Left ventricle myocardium superior (tissue), 1 donor: ENCODE measurements at regions not wholly inside any gene's neighbourhood (a gene's known extent, or its start where the extent isn't known, plus 50 kb on each side); places are given as distances from the start of the nearest gene placed in this dataset.
"Not testable (repeated sequence)": the region's sequence is repeated elsewhere in the genome, so short reads cannot be mapped to it uniquely, and the experiment has no call there.

Experiments
- ATAC-seq: fragments of 200-7000 bp; cut with Tn5 transposase; one replicate; pipeline ENCODE4 v1.9.1; 2020; ENCODE audit warnings: mild to moderate bottlenecking, moderate library complexity
- DNase-seq: peaks from one replicate; pipeline ENCODE4 v3.0.0-alpha.2; 2020
- intact Hi-C: fragments of 100-400 bp; cut with micrococcal nuclease; formaldehyde crosslinking; loops from one replicate; pipeline ENCODE4 v1.11.0; 2022
- donor health status: DM: no; HTN: yes; CAD: no; lungs with severe emphysema.

DNA sequence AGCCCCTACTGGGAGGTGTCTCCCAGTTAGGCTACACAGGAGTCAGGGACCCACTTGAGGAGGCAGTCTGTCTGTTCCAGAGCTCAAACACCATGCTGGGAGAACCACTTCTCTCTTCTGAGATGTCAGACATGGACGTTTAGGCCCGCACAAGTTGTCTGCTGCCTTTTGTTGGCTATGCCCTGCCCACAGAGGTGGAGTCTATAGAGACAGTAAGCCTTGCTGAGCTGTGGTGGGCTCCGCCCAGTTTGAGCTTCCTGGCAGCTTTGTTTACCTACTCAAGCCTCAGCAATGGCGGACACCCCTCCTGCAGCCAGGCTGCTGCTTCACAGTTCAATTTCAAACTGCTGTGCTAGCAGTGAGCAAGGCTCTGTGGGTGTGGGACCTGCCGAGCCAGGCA is 88.6 kb upstream of the HAND2 start:
- ATAC-seq, DNase-seq, intact Hi-C loops: not testable (repeated sequence)

GRCh38 chr4:173609158-173609557 is 79.1 kb upstream of the HAND2 start:
- ATAC-seq (no peak), DNase-seq (no peak)
- intact Hi-C loops = no loop called here

- ATAC-seq, intact Hi-C loops, DNase-seq: not testable (repeated sequence)
Observed at GRCh38 chr4:173608632-173609031, 78.6 kb upstream of the HAND2 start.

GRCh38 chr4:173591760-173592159 is 61.7 kb upstream of the HAND2 start:
- ATAC-seq (no peak), DNase-seq (no peak)
- intact Hi-C loops = no loop called here

GRCh38 chr4:173590697-173591096 is 60.7 kb upstream of the HAND2 start:
- intact Hi-C loops = no loop called here
- ATAC-seq = peak; percentile 72
- DNase-seq = peak; percentile 47

DNA sequence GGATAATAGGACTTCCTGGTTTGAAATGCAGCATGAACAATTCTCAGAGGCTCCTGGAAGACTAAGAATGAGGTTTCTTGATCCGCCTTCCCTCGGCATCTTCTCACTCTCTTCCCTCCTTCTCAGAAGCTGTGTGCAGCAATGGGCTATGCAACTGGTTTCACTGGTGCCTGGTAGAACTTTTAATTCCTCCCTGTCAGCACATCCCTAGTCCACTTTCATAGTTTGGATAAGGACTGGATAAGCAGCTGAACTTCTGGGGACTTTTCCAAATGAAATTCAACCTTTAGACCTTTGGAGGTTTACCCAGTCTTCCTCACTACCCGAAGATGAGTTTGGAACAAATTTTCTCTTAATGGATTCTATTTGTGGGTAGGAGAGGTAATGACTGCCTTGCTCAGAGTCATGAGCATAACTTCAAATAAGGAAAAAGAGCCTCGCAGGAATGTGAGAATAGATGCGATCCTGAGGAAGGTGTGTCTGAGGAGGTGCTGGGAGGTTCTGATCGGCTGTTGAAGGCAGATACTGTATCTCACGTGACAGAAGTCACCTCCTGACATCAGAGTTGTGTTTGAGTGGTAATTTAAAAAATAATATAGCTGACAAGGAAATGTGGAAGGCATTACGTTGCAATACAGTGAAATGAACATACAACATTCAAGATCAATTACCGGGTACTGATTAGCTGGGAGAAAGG is 56.0 kb upstream of the HAND2 start:
- DNase-seq = no peak
- ATAC-seq = peak; percentile 79
- intact Hi-C loops = no loop called here

DNA sequence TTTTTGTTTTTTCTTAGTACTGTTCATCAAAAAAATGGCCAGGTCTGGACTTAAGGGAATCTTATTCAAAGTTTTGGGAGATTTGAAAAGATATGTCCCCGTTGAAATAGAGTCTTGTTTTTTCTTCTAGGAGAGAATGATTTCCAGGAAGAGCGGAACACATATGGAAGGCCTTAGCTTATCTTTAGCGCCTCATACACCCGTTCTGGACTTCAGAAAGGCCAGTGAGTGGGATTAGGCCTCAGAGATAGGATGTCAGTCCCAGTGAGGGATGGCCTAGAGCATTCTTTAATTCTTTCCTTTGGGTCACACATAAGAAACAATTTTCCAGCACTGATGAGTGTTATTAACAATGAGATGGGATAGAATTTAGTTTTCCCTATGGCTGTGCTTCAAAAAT is 54.5 kb upstream of the HAND2 start:
- ATAC-seq = no peak
- intact Hi-C loops = no loop called here
- no peak for DNase-seq
